Endothelial cell of umbilical vein (primary cell): ENCODE measurements at regions not wholly inside any gene's neighbourhood (a gene's known extent, or its start where the extent isn't known, plus 50 kb on each side); places are given as distances from the start of the nearest gene placed in this dataset.

Experiments used
- BruUV-seq: library from RNA; stranded (reverse); fragments of 400-500 nt; replicated peaks from 2 replicates; lab custom pipeline; 2021; lab: Mats Ljungman, UMichigan
- CTCF ChIA-PET: fragments of 300-600, 350-600 bp; sonication (Branson Sonifier 250); formaldehyde crosslinking; loops from one replicate; lab custom pipeline; 2021; ENCODE audit warnings: antibody characterized with exemption, inconsistent platforms; lab: Charles Lee
- POLR2A ChIA-PET: fragments of 300-600, 350-600 bp; sonication (Branson Sonifier 250); formaldehyde crosslinking; loops from one replicate; lab custom pipeline; 2021; ENCODE audit warnings: antibody characterized with exemption, inconsistent platforms; lab: Charles Lee
- DNase-seq: peaks from one replicate; pipeline ENCODE4 v3.0.0-alpha.2; 2011; ENCODE audit warnings: low read depth, low spot score
- FAIRE-seq: peaks from 2 replicates; lab custom pipeline; 2011; peaks lifted over from hg19 to GRCh38; lab: Jason Lieb, UNC
- H2AFZ ChIP-seq: 2 replicates; pipeline ENCODE4 v1.6.0; 2012; ENCODE audit warnings: low read depth, low read length, control low read depth, inconsistent platforms
- H3K27ac ChIP-seq: 2 replicates; pipeline ENCODE4 v1.5.1; 2011; ENCODE audit warnings: low read depth, mild to moderate bottlenecking, control low read depth, low read length, moderate library complexity; ENCODE audit not compliant: insufficient read depth
- H3K27me3 ChIP-seq, 2 experiments: 2 replicates each; pipeline versions ENCODE4 v1.6.0 to v1.6.1; 2011; ENCODE audit warnings: low read length in 2 of 2, mixed read lengths in 1 of 2; ENCODE audit not compliant: control insufficient read depth in 2 of 2, insufficient read depth in 2 of 2
- H3K36me3 ChIP-seq, 2 experiments: 2 replicates in 1 of 2; 3 replicates in 1 of 2; pipeline ENCODE4 v1.5.1; 2011; ENCODE audit warnings: low read length in 2 of 2, mild to moderate bottlenecking in 1 of 2, moderate library complexity in 1 of 2; ENCODE audit not compliant: control insufficient read depth in 2 of 2, insufficient read depth in 2 of 2; ENCODE audit errors: extremely low read depth in 1 of 2
- H3K4me1 ChIP-seq: 3 replicates; pipeline ENCODE4 v1.5.1; 2011; ENCODE audit warnings: mild to moderate bottlenecking, low read length; ENCODE audit not compliant: control insufficient read depth, insufficient read depth; ENCODE audit errors: extremely low read depth
- H3K4me2 ChIP-seq: 2 replicates; pipeline ENCODE4 v1.6.1; 2011; ENCODE audit warnings: low read length, control low read depth, mixed read lengths; ENCODE audit not compliant: insufficient read depth
- H3K4me3 ChIP-seq, 3 experiments: fragments of 200-600 bp in 1 of 3; sonication (generic), shearing (Covaris generic) in 1 of 3; replicated peaks in 1 of 3; 2 replicates each; pipeline ENCODE4 v1.5.1; 2011 to 2016; ENCODE audit warnings: control low read depth in 3 of 3, low read length in 3 of 3, mild to moderate bottlenecking in 2 of 3, inconsistent platforms in 1 of 3, low read depth in 1 of 3, moderate library complexity in 1 of 3; ENCODE audit not compliant: insufficient read depth in 1 of 3
- H3K79me2 ChIP-seq: 2 replicates; pipeline ENCODE4 v1.6.0; 2012; ENCODE audit warnings: low read length, inconsistent platforms; ENCODE audit not compliant: control insufficient read depth, insufficient read depth
- H3K9ac ChIP-seq: replicated peaks from 2 replicates; pipeline ENCODE3; 2011; ENCODE audit warnings: low read length, control low read depth; ENCODE audit not compliant: insufficient read depth; ENCODE audit errors: extremely low read depth
- H3K9me1 ChIP-seq: replicated peaks from 3 replicates; pipeline ENCODE4 v1.6.0; 2011; ENCODE audit warnings: mild to moderate bottlenecking, low read length; ENCODE audit not compliant: control insufficient read depth, insufficient read depth; ENCODE audit errors: extremely low read depth
- H3K9me3 ChIP-seq: replicated peaks from 2 replicates; pipeline ENCODE4 v1.5.1; 2012; ENCODE audit warnings: low read length, inconsistent platforms; ENCODE audit not compliant: control insufficient read depth, insufficient read depth
- H4K20me1 ChIP-seq: replicated peaks from 2 replicates; pipeline ENCODE3; 2011; ENCODE audit warnings: mild to moderate bottlenecking, low read length; ENCODE audit not compliant: control insufficient read depth, insufficient read depth; ENCODE audit errors: extremely low read depth
- EZH2 ChIP-seq: IDR thresholded peaks from 2 replicates; pipeline ENCODE4 v1.6.1; 2012; ENCODE audit warnings: borderline replicate concordance, low read depth, mild to moderate bottlenecking, moderate library complexity, low read length, inconsistent platforms; ENCODE audit not compliant: severe bottlenecking
- FOS ChIP-seq: IDR thresholded peaks from 2 replicates; pipeline ENCODE4 v1.6.1; 2011; ENCODE audit warnings: mild to moderate bottlenecking, low read length, moderate library complexity, borderline replicate concordance; ENCODE audit not compliant: insufficient read depth
- GATA2 ChIP-seq: IDR thresholded peaks from 2 replicates; pipeline ENCODE4 v1.7.0; 2011; ENCODE audit warnings: low read depth, mild to moderate bottlenecking, moderate library complexity, mixed read lengths, low read length; ENCODE audit not compliant: insufficient read length, insufficient read depth
- JUN ChIP-seq: IDR thresholded peaks from 2 replicates; pipeline ENCODE4 v1.6.1; 2011; ENCODE audit warnings: borderline replicate concordance, low read depth; ENCODE audit not compliant: insufficient read length, insufficient read depth
- MYC ChIP-seq: IDR thresholded peaks from one replicate; pipeline ENCODE4 v1.6.1; 2011; ENCODE audit warnings: mild to moderate bottlenecking, low read depth, low read length
- POLR2A ChIP-seq: IDR thresholded peaks from 2 replicates; pipeline ENCODE4 v1.6.1; 2012; ENCODE audit warnings: low read depth, mild to moderate bottlenecking, control low read depth, low read length
- POLR2AphosphoS5 ChIP-seq: IDR thresholded peaks from 2 replicates; pipeline ENCODE4 v1.6.1; 2012; ENCODE audit warnings: low read depth, mild to moderate bottlenecking, control low read depth, low read length, moderate library complexity; ENCODE audit not compliant: insufficient read depth
- dilution Hi-C: fragments of 300-500 bp; cut with MboI; formaldehyde crosslinking; loops from one replicate; pipeline ENCODE4 v1.15.0; 2019; ENCODE audit warnings: low sequenced_read_pairs; ENCODE audit not compliant: extremely low pct_ligation_motif_present
- intact Hi-C: fragments of 100-400 bp; cut with micrococcal nuclease; formaldehyde crosslinking; loops from one replicate; pipeline ENCODE4 v1.10.0; 2022
- TF ChIP-seq, protein P1 (sequence below), 2 donors: IDR thresholded peaks; 1 replicate in 1 of 2; 2 replicates in 1 of 2; pipeline ENCODE4 v1.5.1; 2011; ENCODE audit warnings: low read length in 2 of 2, mild to moderate bottlenecking in 2 of 2, moderate library complexity in 2 of 2, control low read depth in 1 of 2, inconsistent platforms in 1 of 2, low read depth in 1 of 2; ENCODE audit not compliant: insufficient read depth in 1 of 2; ENCODE audit errors: extremely low read depth in 1 of 2
- TF ChIP-seq, protein P2 (sequence below): IDR thresholded peaks from 2 replicates; pipeline ENCODE4 v1.6.1; 2011; ENCODE audit not compliant: insufficient read depth, insufficient read length

DNA sequence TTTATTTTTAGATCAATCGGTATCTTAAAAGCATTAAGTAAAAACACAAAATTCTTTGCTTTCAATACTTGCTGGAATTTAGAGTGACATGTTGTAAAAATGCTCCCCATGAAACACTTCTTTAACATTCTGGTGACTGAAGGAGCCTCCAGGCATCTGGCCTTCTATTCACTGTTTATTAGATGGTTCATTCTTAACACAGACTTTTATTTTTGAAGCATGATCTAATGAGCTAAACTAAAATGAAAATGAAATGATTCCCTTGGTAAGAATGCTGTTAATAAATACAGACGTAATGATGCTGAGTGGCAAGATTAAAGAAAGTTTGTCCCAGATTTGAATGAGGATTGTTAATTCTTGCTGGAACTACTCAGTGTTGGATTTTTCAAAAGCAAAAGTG lies 698.4 kb downstream of the TENT5A start:
- ChIA-PET CTCF (interaction anchor here (0.6 kb wide), 1 partner anchor 12 kb away, joined by 3 read pairs; no protein-coding TSS in a partner anchor), POLR2A (no interaction called here)
- Histone ChIP-seq H4K20me1 (no peaks in the 10 kb centered on the region), H3K4me3 (no peak overlapping the region), H3K4me1 (no peaks in the 10 kb centered on the region), H3K27me3 (no peaks in the 10 kb centered on the region), H2AFZ (no peak overlapping the region), H3K9me3 (no peaks in the 10 kb centered on the region), H3K4me2 (no peak overlapping the region), H3K9me1 (no peaks in the 10 kb centered on the region), H3K9ac (no peak overlapping the region), H3K79me2 (no peaks in the 10 kb centered on the region), H3K27ac (no peak overlapping the region), H3K36me3 (no peaks in the 10 kb centered on the region)
- dilution Hi-C loops = no loop called here
- intact Hi-C loops = no loop called here
- BruUV-seq = no TSS peak
- FAIRE-seq (no peak), DNase-seq (no peak)
- TF ChIP-seq JUN = no peak
- TF ChIP-seq, protein P1, sequence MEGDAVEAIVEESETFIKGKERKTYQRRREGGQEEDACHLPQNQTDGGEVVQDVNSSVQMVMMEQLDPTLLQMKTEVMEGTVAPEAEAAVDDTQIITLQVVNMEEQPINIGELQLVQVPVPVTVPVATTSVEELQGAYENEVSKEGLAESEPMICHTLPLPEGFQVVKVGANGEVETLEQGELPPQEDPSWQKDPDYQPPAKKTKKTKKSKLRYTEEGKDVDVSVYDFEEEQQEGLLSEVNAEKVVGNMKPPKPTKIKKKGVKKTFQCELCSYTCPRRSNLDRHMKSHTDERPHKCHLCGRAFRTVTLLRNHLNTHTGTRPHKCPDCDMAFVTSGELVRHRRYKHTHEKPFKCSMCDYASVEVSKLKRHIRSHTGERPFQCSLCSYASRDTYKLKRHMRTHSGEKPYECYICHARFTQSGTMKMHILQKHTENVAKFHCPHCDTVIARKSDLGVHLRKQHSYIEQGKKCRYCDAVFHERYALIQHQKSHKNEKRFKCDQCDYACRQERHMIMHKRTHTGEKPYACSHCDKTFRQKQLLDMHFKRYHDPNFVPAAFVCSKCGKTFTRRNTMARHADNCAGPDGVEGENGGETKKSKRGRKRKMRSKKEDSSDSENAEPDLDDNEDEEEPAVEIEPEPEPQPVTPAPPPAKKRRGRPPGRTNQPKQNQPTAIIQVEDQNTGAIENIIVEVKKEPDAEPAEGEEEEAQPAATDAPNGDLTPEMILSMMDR (IDR thresholded peaks at IDR 0.05; ENCODE audit: extremely low read depth in 1 of 2, insufficient read depth in 1 of 2, low read depth in 1 of 2, low read length in 2 of 2) = no peak
- TF ChIP-seq FOS = no peak
- TF ChIP-seq POLR2AphosphoS5 = no peak
- TF ChIP-seq, protein P2, sequence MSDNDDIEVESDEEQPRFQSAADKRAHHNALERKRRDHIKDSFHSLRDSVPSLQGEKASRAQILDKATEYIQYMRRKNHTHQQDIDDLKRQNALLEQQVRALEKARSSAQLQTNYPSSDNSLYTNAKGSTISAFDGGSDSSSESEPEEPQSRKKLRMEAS = no peak
- TF ChIP-seq MYC = no peak
- TF ChIP-seq POLR2A = no peak
- TF ChIP-seq EZH2 = no peak
- TF ChIP-seq GATA2 = no peak
